Small intestine (tissue), 7 donors: ENCODE measurements at regions not wholly inside any gene's neighbourhood (a gene's known extent, or its start where the extent isn't known, plus 50 kb on each side); places are given as distances from the start of the nearest gene placed in this dataset.

Experiments used
- DNase-seq, 2 donors: peaks; one replicate each; pipeline versions ENCODE4 v3.0.0 to v3.0.0-alpha.2; 2013
- FAIRE-seq: peaks from 2 replicates; lab custom pipeline; 2012; peaks lifted over from hg19 to GRCh38; lab: Jason Lieb, UNC
- H3K27ac ChIP-seq, 3 donors: one replicate each; pipeline ENCODE4 v1.5.1; 2013; ENCODE audit warnings: low read length in 2 of 3, mild to moderate bottlenecking in 2 of 3, control low read depth in 1 of 3, inconsistent platforms in 1 of 3, low read depth in 1 of 3, moderate library complexity in 1 of 3
- H3K27me3 ChIP-seq, 3 donors: one replicate each; pipeline ENCODE4 v1.6.1; 2013; ENCODE audit warnings: low read length in 3 of 3, inconsistent platforms in 1 of 3; ENCODE audit not compliant: control insufficient read depth in 3 of 3, insufficient read depth in 3 of 3
- H3K36me3 ChIP-seq, 3 donors: one replicate each; pipeline ENCODE4 v1.6.1; 2013; ENCODE audit warnings: low read length in 3 of 3, inconsistent platforms in 1 of 3, low read depth in 1 of 3, mild to moderate bottlenecking in 1 of 3, moderate library complexity in 1 of 3; ENCODE audit not compliant: control insufficient read depth in 3 of 3, insufficient read depth in 2 of 3
- H3K4me1 ChIP-seq, 3 donors: one replicate each; pipeline ENCODE4 v1.6.1; 2013; ENCODE audit warnings: low read length in 2 of 3, inconsistent platforms in 1 of 3, low read depth in 1 of 3, mild to moderate bottlenecking in 1 of 3, moderate library complexity in 1 of 3; ENCODE audit not compliant: control insufficient read depth in 3 of 3, insufficient read depth in 2 of 3
- H3K4me3 ChIP-seq, 3 donors: one replicate each; pipeline ENCODE4 v1.5.1; 2013; ENCODE audit warnings: low read length in 3 of 3, control low read depth in 1 of 3, inconsistent platforms in 1 of 3, low read depth in 1 of 3, mild to moderate bottlenecking in 1 of 3, moderate library complexity in 1 of 3
- H3K9me3 ChIP-seq, 2 donors: one replicate each; pipeline ENCODE4 v1.6.1; 2013; ENCODE audit warnings: low read depth in 1 of 2, low read length in 1 of 2; ENCODE audit not compliant: control insufficient read depth in 2 of 2, insufficient read depth in 1 of 2
- WGBS, 3 donors: extraction: QIAGEN DNeasy Blood & Tissue Kit; methylation state at CpG; one replicate each; pipeline ENCODE4 v1.1.7; 2013; 5-methylcytosine and 5-hydroxymethylcytosine counted together
- donor health status: healthy with polysubstance abuse.
- donor health status: control.
- donor health status: control.
- donor health status: Bipolar disorder and iron deficiency.
- donor health status: healthy.

- H3K27me3 ChIP-seq: peaks cover 0 to 4% (median 0%) of the 10 kb centered on the region in 3 donors
- WGBS, 3 donors: 91 to 97% (median 96%) methylated on average over 1 of the region's 1 CpG
- no peaks in the 10 kb centered on the region for H3K4me1 ChIP-seq
- FAIRE-seq (no peak), DNase-seq (no peak)
- no peaks in the 10 kb centered on the region for H3K36me3 ChIP-seq
- no peak overlapping the region for H3K27ac ChIP-seq
- no peak overlapping the region for H3K4me3 ChIP-seq
- no peaks in the 10 kb centered on the region for H3K9me3 ChIP-seq
Observed at GRCh38 chr7:47132471-47132870, 449.4 kb downstream of the TNS3 start.

- Histone ChIP-seq H3K4me1 (no peaks in the 10 kb centered on the region), H3K27ac (no peak overlapping the region), H3K36me3 (no peaks in the 10 kb centered on the region), H3K9me3 (no peaks in the 10 kb centered on the region), H3K4me3 (no peak overlapping the region), H3K27me3 (peaks cover 0 to 4% (median 0%) of the 10 kb centered on the region in 3 donors)
- DNase-seq (no peak), FAIRE-seq (no peak)
Observed at GRCh38 chr7:47128700-47129099, 453.2 kb downstream of the TNS3 start.

- 80 to 92% (median 85%) methylated on average over 14 of the region's 14 CpGs for WGBS, 3 donors
Observed at GRCh38 chr7:47125529-47125928, 456.4 kb downstream of the TNS3 start.

GRCh38 chr7:47119261-47119865 lies 462.5 kb downstream of the TNS3 start:
- 79 to 92% (median 91%) methylated on average over 4 of the region's 4 CpGs for WGBS, 3 donors
- Histone ChIP-seq H3K4me3 (no peak overlapping the region), H3K36me3 (no peaks in the 10 kb centered on the region), H3K4me1 (no peaks in the 10 kb centered on the region), H3K9me3 (no peaks in the 10 kb centered on the region), H3K27ac (no peak overlapping the region), H3K27me3 (no peaks in the 10 kb centered on the region)
- FAIRE-seq (no peak), DNase-seq (no peak)

More at GRCh38 chr7:47125529-47125928, 456.4 kb downstream of the TNS3 start:
- FAIRE-seq (no peak), DNase-seq (no peak)
- Histone ChIP-seq H3K36me3 (no peaks in the 10 kb centered on the region), H3K9me3 (no peaks in the 10 kb centered on the region), H3K27ac (no peak overlapping the region), H3K4me1 (no peaks in the 10 kb centered on the region), H3K4me3 (no peak overlapping the region), H3K27me3 (no peaks in the 10 kb centered on the region)

- Histone ChIP-seq H3K27ac (no peak overlapping the region), H3K27me3 (no peaks in the 10 kb centered on the region), H3K36me3 (no peaks in the 10 kb centered on the region), H3K4me1 (no peaks in the 10 kb centered on the region), H3K4me3 (no peak overlapping the region), H3K9me3 (peaks cover 0 to 6% of the 10 kb centered on the region in 2 donors)
- 52 to 63% (median 60%) methylated on average over 3 to 4 of the region's 4 CpGs for WGBS, 3 donors
- FAIRE-seq (no peak), DNase-seq (no peak)
Observed at GRCh38 chr7:47104206-47104549, 477.7 kb downstream of the TNS3 start.

- Histone ChIP-seq H3K9me3 (peaks cover 0 to 6% of the 10 kb centered on the region in 2 donors), H3K27ac (no peak overlapping the region), H3K27me3 (no peaks in the 10 kb centered on the region), H3K4me1 (no peaks in the 10 kb centered on the region), H3K36me3 (no peaks in the 10 kb centered on the region), H3K4me3 (no peak overlapping the region)
- WGBS, 3 donors: 90 to 94% (median 92%) methylated on average over 17 of the region's 17 CpGs
- FAIRE-seq: no peak
- no peak for DNase-seq
Observed at GRCh38 chr7:47103498-47104205, 478.3 kb downstream of the TNS3 start.

GRCh38 chr7:47102331-47102841 lies 479.5 kb downstream of the TNS3 start:
- H3K27ac ChIP-seq: no peak overlapping the region
- H3K9me3 ChIP-seq: peaks cover 0 to 6% of the 10 kb centered on the region in 2 donors
- DNase-seq (no peak), FAIRE-seq (no peak)
- no peaks in the 10 kb centered on the region for H3K27me3 ChIP-seq
- 59 to 79% (median 60%) methylated on average over 3 of the region's 3 CpGs for WGBS, 3 donors
- no peaks in the 10 kb centered on the region for H3K36me3 ChIP-seq
- H3K4me3 ChIP-seq: no peak overlapping the region
- no peaks in the 10 kb centered on the region for H3K4me1 ChIP-seq

GRCh38 chr7:47100817-47101435 lies 481.0 kb downstream of the TNS3 start:
- Histone ChIP-seq H3K4me1 (no peaks in the 10 kb centered on the region), H3K4me3 (no peak overlapping the region), H3K9me3 (peaks cover 0 to 6% of the 10 kb centered on the region in 2 donors), H3K27me3 (no peaks in the 10 kb centered on the region), H3K27ac (no peak overlapping the region), H3K36me3 (no peaks in the 10 kb centered on the region)
- DNase-seq: peak; percentile 66 to 71
- WGBS, 3 donors: 41 to 53% (median 45%) methylated on average over 5 of the region's 5 CpGs
- FAIRE-seq: no peak
